ENCODE measurements at regions not wholly inside any gene's neighbourhood (a gene's known extent, or its start where the extent isn't known, plus 50 kb on each side); places are given as distances from the start of the nearest gene placed in this dataset.

DNA sequence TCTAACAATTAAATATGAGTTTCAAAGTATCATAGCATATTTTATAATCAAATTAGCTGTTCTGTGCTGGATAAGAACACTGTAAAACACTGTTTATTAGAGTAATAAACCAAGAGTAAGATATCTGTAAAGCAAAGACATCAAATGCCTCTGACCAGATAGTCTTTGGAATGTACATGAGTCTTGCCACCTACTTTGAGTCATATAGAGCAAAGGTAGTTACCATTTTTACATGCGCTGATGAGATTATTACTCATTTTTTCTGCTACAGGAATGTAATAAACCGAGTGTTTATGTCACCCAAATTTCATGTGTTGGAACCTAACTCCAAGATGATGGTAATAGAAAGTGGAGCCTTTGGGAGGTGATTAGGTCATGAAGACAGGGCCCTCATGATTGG, 654.5 kb downstream of the CETN3 start:
- ATAC-seq: no peak
- TF ChIP-seq ZFP30 (CRISPR knock-in tag; IDR thresholded peaks at IDR 0.05): no peak
- TF ChIP-seq ESRRG (CRISPR knock-in tag; IDR thresholded peaks at IDR 0.05): no peak
- no peak for TF ChIP-seq ZNF8 (CRISPR knock-in tag; IDR thresholded peaks at IDR 0.05)
- TF ChIP-seq ZFP3 (CRISPR knock-in tag; IDR thresholded peaks at IDR 0.05): no peak
- TF ChIP-seq, protein P1, sequence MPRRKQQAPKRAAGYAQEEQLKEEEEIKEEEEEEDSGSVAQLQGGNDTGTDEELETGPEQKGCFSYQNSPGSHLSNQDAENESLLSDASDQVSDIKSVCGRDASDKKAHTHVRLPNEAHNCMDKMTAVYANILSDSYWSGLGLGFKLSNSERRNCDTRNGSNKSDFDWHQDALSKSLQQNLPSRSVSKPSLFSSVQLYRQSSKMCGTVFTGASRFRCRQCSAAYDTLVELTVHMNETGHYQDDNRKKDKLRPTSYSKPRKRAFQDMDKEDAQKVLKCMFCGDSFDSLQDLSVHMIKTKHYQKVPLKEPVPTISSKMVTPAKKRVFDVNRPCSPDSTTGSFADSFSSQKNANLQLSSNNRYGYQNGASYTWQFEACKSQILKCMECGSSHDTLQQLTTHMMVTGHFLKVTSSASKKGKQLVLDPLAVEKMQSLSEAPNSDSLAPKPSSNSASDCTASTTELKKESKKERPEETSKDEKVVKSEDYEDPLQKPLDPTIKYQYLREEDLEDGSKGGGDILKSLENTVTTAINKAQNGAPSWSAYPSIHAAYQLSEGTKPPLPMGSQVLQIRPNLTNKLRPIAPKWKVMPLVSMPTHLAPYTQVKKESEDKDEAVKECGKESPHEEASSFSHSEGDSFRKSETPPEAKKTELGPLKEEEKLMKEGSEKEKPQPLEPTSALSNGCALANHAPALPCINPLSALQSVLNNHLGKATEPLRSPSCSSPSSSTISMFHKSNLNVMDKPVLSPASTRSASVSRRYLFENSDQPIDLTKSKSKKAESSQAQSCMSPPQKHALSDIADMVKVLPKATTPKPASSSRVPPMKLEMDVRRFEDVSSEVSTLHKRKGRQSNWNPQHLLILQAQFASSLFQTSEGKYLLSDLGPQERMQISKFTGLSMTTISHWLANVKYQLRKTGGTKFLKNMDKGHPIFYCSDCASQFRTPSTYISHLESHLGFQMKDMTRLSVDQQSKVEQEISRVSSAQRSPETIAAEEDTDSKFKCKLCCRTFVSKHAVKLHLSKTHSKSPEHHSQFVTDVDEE (CRISPR knock-in tag; IDR thresholded peaks at IDR 0.05): no peak
- TF ChIP-seq ZNF70 (CRISPR knock-in tag; IDR thresholded peaks at IDR 0.05): no peak
- no peak for TF ChIP-seq ISL1 (CRISPR knock-in tag; IDR thresholded peaks at IDR 0.05)
- no peak for TF ChIP-seq CSRNP3 (CRISPR knock-in tag; IDR thresholded peaks at IDR 0.05)
- no peak for TF ChIP-seq PATZ1 (CRISPR knock-in tag; IDR thresholded peaks at IDR 0.05; ENCODE audit: borderline replicate concordance)
- TF ChIP-seq POU6F1 (CRISPR knock-in tag; IDR thresholded peaks at IDR 0.05; ENCODE audit: borderline replicate concordance, low read depth): no peak
- TF ChIP-seq CSDC2 (CRISPR knock-in tag; IDR thresholded peaks at IDR 0.05): no peak
- TF ChIP-seq ARNTL (CRISPR knock-in tag; IDR thresholded peaks at IDR 0.05; ENCODE audit: borderline replicate concordance, low read depth): no peak
- no peak for TF ChIP-seq TCF4 (CRISPR knock-in tag; IDR thresholded peaks at IDR 0.05; ENCODE audit: borderline replicate concordance)
- TF ChIP-seq ZNF565 (CRISPR knock-in tag; conservative IDR thresholded peaks at IDR 0.05; ENCODE audit: low read depth): no peak
- TF ChIP-seq TOX (CRISPR knock-in tag; IDR thresholded peaks at IDR 0.05; ENCODE audit: borderline replicate concordance): no peak
- TF ChIP-seq, protein P2, sequence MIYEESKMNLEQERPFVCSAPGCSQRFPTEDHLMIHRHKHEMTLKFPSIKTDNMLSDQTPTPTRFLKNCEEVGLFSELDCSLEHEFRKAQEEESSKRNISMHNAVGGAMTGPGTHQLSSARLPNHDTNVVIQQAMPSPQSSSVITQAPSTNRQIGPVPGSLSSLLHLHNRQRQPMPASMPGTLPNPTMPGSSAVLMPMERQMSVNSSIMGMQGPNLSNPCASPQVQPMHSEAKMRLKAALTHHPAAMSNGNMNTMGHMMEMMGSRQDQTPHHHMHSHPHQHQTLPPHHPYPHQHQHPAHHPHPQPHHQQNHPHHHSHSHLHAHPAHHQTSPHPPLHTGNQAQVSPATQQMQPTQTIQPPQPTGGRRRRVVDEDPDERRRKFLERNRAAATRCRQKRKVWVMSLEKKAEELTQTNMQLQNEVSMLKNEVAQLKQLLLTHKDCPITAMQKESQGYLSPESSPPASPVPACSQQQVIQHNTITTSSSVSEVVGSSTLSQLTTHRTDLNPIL (CRISPR knock-in tag; IDR thresholded peaks at IDR 0.05; ENCODE audit: low read depth): no peak

- ATAC-seq: no peak
- TF ChIP-seq CSDC2 (CRISPR knock-in tag; IDR thresholded peaks at IDR 0.05) (no peak), ZNF8 (CRISPR knock-in tag; IDR thresholded peaks at IDR 0.05) (no peak), RARB (CRISPR knock-in tag; IDR thresholded peaks at IDR 0.05) (no peak), PATZ1 (CRISPR knock-in tag; IDR thresholded peaks at IDR 0.05; ENCODE audit: borderline replicate concordance) (no peak), ZFP3 (CRISPR knock-in tag; IDR thresholded peaks at IDR 0.05) (no peak), ISL1 (CRISPR knock-in tag; IDR thresholded peaks at IDR 0.05) (no peak), TCF4 (CRISPR knock-in tag; IDR thresholded peaks at IDR 0.05; ENCODE audit: borderline replicate concordance) (no peak), ESRRG (CRISPR knock-in tag; IDR thresholded peaks at IDR 0.05) (no peak), POU6F1 (CRISPR knock-in tag; IDR thresholded peaks at IDR 0.05; ENCODE audit: borderline replicate concordance, low read depth) (no peak), ZFP30 (CRISPR knock-in tag; IDR thresholded peaks at IDR 0.05) (no peak), CSRNP3 (CRISPR knock-in tag; IDR thresholded peaks at IDR 0.05) (no peak), OSR1 (CRISPR knock-in tag; IDR thresholded peaks at IDR 0.05) (no peak), SNAI2 (CRISPR knock-in tag; IDR thresholded peaks at IDR 0.05) (no peak), ARNTL (CRISPR knock-in tag; IDR thresholded peaks at IDR 0.05; ENCODE audit: borderline replicate concordance, low read depth) (no peak), PPARA (CRISPR knock-in tag; IDR thresholded peaks at IDR 0.05; ENCODE audit: borderline replicate concordance) (no peak)
- TF ChIP-seq, protein P2 (CRISPR knock-in tag; IDR thresholded peaks at IDR 0.05; ENCODE audit: low read depth): no peak
Measured at GRCh38 chr5:89735082-89735481, 674.5 kb downstream of the CETN3 start.
